ENCODE measurements at regions not wholly inside any gene's neighbourhood (a gene's known extent, or its start where the extent isn't known, plus 50 kb on each side); places are given as distances from the start of the nearest gene placed in this dataset.

DNA sequence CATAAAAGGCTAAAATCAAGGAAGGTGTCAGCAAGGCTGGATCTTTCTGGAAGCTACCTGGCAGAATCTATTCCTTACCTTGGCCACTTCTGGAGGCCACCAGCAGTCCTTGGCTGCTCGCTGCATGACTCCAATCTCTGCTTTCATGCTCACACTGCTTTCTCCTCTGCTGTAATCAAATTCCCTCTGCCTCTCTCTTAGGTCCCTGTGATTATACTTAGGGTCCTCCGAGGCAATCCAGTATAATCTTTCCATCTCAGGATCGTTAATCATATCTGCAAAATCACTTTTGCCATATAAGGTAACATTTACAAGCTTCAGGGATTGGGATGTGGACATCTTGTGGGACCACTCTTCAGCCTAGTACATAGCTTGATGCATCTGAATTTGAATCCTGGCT, 110.7 kb upstream of the IVNS1ABP start:
- intact Hi-C loops (cut with DNase I) = no loop called here
- no peak for DNase-seq

DNA sequence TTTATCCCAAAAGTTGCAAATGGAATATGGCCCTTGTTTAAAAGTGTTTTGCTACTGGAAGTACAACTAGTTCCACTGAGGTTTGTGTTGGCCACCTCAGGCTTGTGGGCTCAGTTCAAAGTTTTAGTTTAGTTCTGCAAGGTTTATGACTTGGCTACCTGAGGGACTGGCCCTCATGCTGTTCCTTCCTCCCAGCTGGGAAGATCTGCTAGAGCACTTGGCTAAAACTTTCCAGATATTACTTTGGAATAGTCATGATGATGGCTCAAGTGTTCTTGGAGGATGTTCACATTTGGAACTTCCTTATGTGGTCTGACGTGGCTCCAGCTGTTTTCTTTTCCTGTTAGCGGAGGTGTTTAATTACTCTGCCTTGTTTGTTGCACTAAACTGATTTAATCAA, 110.2 kb upstream of the IVNS1ABP start:
- DNase-seq = no peak
- intact Hi-C loops (cut with DNase I) = no loop called here

DNA sequence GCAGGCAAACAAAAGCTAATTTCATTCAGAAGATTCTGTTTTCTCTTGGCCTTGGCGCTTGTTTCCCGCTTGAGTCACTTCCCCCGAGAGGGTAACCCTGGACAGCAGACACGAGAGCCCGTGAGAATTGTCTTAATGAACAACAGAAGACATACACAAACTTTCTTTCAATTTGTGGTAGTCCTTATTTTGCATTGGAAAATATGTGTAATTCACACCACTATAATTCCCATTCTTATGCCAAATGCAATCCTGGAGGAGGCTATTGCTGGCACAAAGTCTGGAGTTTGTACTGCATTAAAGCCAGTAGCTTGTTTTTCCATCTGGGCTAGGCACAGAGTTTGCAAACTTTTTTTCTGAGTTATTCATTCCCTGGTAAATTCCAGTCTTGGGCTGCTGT, 109.8 kb upstream of the IVNS1ABP start:
- DNase-seq = no peak

DNA sequence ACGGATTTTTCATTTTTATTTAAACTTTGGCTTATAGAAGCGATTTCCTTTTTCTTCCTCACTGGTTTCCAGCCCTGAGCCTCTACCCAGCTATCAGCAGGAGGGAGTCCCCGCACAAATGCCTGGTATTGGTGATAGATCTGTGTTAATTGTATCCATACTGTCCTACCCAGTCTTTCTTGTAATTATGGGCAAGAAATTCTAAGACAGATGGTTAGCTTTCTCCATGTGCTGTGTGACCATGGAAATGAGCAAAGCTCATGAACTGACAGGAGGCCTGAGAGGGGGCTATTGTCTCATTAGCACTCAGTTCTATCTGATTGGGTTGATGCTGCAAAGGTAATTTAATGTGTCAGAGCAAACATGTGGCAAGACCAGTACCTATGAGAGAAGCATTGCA, 108.1 kb upstream of the IVNS1ABP start:
- no peak for DNase-seq
- intact Hi-C loops (cut with DNase I) = no loop called here

More for the DNA sequence above, 109.8 kb upstream of the IVNS1ABP start:
- intact Hi-C loops (cut with DNase I) = no loop called here

DNA sequence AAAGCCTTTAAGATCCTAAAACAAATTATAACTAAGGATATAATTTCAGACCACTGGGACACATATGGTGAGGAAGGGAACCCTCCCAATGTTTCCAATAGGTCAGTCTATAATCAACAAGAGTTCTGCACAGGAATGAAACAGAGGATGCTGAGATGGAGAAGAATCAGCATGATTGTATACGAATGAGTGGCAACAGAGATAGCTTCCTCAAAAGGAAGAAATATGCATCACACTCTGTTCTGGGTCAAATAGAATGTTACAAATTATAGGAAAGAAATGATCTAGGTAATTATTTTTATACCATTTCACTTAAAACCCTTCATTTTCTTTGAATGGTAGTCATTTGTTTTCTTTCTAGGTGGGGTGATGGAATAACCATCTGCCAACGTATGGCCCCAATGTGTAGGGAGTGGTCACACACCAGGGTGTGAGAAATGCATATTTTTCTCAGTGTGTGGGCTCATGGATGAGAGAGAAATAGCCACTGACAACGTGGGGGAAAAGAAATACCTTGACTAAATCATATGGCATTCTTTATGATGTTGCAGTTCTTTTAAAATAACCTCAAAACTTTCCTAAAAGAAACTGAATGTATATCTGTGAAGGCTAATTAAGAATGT, 104.6 kb upstream of the IVNS1ABP start:
- intact Hi-C loops (cut with DNase I) = no loop called here
- DNase-seq = no peak

DNA sequence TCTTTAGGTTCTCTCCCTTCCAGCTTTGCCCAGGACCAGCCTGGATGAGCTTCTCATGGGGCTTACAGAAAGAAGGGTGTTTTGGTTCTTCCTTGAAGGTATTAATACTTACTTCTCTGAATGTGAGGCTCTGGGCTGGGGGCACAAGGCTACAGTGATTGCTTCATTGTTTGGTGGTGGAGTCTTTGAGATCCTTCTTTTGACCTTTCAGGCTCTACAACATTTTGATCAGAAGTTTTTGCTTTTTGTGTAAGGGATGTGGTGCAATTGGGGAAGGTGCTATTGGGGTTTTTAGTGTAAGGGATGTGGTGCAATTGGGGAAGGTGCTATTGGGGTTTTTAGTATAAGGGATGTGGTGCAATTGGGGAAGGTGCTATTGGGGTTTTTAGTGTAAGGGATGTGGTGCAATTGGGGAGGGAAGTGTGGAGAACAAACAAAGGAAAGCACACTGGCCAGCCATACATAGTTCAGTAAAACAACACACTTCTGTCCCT, 103.6 kb upstream of the IVNS1ABP start:
- no peak for DNase-seq
- intact Hi-C loops (cut with DNase I) = no loop called here

DNA sequence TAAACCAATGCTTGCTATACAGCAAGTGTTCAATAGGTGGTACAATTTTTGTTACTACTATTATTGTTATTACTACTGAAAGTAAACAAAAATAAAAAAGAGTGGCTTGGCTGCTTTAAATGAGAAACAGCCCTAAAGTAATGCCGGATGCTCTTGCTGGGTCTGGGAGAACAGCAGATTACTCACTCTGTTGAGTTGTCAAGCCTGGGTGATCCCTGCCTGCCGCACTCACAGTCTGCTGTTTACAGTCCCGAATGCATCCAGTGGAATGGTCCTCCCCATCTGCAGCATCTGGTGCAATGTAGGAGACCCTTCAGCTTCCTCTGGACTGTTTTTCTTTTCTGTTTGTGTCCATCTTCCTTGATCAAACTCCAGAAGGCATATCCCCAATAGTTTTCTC, 102.7 kb upstream of the IVNS1ABP start:
- intact Hi-C loops (cut with DNase I) = no loop called here

DNA sequence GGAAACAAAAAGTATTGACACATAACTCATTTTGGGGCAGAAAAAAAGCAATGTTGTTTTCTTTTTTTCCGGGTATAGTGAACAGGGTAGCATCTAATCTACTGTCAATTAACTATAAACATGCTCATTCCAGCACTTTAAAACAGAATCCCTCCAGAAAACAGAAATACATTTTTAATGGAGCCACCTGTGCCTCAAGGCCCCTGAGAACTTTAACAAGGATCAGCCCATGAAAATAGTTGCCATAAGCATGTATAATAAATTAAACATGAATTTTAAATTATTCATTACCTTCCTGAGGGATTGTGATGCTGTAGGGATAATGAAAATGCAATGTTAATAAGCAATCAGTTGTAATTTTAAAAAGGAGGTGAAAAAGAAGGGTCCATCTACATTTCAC, 101.4 kb upstream of the IVNS1ABP start:
- intact Hi-C loops (cut with DNase I) = no loop called here
- DNase-seq = no peak

More for the DNA sequence above, 102.7 kb upstream of the IVNS1ABP start:
- no peak for DNase-seq

DNA sequence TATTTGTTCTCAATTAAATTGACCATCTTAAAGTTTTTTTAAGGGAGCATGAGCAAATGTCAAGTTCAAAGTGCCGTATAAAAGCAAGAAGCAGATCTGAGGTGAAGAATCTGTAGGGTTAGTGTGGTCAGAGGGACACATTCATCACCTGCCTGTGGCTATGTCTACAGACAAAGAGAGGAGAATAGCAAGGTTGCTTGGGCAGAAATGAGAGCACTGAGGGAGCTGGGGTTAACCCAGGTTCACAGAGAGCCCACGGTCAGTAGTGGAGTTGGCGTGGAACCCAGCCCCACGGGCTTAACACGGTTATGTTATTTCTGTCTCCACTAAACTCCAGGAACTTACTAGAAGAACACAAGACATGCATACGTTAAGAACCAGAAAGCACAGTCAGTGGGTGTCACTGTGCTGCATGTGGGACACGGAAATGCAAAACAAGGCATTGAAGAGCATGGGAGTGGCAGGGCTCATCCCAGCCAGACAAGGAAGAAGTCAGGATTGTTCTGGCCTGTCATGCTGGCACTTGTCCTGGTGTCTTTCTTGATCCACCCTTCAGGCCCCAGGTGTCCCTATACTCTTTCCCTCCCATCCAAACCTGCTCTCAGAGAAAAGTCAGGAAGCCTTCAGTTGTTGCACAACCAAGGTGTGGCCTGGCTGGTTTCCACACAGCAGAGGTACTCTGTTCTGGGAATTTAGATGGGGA, 95.5 kb upstream of the IVNS1ABP start:
- intact Hi-C loops (cut with DNase I) = no loop called here
- DNase-seq = peak in 18 of 42 donors; percentile 5 to 55 (median 19)

DNA sequence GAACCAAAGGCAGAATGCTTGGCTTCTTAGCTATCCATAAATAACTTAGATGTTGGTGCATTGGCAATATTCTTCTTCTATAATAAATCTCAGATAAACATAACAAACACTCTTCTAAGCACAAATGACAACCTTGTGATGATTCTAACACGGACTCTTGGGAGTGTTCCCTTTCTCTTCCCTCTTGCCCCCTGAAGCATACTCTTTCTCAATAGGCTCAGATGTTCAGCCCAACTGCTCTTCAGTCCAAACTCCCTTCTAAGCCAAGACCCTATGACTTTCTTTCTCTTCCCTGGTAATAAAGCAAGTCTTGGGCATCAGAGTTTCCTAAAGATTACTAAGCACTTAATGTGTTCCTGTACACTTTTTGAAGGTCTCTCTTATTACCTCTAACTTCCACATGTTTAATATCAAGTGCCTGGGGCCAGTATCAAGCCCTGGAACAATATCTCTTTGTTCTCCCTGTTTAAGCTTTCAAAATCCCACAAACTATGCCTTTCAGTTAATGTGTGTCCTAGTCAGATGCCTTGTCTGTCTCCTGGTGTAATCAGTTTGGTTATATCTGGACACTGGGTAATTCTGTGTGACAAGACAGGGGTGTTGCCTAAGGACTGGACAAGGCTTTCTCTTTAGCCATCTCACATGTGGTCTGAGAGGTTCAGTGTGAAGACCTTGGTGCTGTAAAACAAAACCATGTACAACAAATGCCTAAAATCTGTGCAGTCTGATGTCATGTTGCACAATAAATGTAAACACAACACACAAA, 92.9 kb upstream of the IVNS1ABP start:
- no peak for DNase-seq
- intact Hi-C loops (cut with DNase I) = no loop called here

DNA sequence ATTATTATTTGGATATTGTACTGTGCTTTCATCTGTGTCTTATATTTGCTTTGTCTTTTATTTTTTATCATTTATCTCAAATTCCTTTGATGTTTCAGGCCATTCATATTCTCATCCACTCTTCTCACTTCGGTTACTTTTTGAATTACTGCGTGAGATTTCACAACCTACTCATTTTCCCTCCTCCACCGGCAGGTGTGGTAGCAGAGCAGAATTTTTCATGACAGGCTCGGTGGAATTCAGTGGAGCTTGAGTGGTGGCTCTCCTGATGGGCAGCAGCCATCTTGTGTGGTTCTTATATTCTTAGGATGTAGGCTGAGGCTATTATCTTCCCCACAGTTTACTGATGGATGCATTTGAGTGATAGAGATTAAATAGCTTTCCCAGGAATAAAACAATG, 92.3 kb upstream of the IVNS1ABP start:
- intact Hi-C loops (cut with DNase I) = no loop called here
- peak in 20 of 42 donors; percentile 5 to 61 (median 22) for DNase-seq

DNA sequence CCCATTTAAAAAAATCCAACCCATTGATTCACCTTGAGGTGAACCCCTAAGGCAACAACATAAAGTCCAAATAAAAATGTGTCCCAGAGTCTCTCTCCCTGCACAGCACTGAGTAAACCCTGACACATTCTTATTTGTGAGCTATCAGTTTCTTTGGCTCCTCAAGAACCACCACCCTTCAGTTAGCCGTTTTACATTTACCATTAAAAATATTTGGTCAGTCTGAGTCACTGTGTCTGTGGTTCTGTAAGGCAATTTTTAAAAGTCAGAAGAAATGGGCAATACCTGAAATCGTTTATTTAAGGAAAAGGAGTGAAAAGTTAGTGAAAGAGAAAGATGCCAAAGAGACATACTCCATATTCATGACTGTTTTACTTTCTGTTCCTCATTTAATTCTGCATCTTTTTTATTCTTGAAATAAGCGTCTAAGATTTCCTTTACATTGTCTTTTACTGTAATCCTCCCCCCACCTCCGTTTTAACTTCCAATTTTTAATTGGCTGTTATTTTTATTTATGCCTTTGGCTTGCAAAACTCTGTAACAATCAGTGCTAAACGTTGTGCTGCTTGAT, 91.7 kb upstream of the IVNS1ABP start:
- intact Hi-C loops (cut with DNase I) = no loop called here
- no peak for DNase-seq

DNA sequence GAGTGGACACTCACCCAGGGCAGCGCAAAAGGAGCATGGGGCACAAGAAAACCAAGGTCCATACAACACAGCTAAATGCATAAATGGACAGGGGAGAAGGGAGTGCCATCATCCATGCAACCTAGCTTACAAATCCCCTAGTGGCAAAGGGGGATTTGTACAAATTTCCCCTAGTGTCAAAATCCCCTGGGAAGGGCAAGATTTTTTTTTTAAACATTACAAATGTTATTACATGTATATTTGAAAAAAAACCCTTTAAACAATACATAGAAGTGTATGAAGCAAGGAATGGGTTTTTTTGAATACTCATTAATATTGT, 89.6 kb upstream of the IVNS1ABP start:
- intact Hi-C loops (cut with DNase I) = no loop called here
- no peak for DNase-seq

DNA sequence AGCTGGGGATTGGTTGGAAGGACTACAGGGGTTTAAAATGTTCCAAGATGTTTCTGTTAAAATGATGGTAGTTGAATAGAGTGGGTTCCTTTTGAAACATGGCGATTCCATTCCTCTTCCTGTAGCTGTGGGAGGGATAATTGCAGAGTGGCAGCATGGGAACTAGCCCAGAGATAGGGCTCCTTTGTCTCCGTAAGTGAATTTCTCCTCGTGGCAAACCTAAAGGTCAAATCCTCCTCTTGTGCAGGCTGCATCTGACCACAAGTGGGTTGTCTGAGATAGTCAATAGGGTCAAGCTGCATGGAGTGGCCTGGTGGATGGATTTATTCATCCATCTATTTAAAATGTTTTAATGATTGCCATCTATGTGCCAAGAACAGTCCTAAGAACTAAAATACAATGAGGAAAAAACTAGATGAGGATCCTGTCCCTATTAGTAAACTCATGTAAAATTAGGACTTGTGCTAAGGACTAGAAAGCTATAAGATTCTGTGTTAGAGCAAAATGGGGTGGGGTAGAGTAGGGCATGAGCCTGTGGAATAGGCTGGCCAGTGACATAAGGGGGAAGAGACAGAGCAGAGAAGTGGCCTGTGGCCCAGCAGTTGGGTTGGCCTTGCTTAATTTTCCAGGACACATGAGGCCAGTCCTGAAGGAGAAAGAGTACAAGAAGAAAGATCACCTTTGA, 89.1 kb upstream of the IVNS1ABP start:
- intact Hi-C loops (cut with DNase I) = no loop called here
- DNase-seq = no peak

DNA sequence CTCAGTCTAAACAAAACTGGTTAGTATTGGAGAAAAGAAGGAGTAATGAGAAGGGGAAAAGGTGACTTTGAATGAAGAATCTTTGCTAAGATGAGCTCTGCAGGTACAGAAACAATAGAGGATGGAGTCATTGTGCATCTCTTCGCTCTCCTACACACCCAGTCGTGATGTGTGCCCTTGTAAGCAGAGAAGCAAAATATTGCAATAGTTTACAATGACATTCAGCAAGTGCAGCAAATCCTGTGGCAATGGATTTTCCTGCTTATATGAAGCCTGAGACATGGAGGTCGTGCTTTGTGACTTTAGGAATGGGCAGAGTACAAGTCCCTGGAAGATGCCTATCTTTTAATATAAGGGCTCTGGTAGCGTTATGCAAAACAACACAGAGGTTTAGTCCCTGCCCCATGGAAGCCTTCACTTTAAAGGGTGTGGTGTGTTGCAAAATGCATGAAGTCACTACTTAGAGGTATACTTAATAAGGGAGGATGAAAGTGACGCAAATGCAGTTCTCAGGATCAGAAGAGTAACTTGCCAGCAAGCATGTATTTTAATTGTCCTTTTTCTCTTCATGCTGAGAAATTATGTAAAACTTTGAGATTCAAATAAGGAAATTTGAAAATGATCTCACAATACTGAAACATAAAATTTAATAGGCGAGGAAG, 88.0 kb upstream of the IVNS1ABP start:
- intact Hi-C loops (cut with DNase I) = no loop called here
- no peak for DNase-seq

DNA sequence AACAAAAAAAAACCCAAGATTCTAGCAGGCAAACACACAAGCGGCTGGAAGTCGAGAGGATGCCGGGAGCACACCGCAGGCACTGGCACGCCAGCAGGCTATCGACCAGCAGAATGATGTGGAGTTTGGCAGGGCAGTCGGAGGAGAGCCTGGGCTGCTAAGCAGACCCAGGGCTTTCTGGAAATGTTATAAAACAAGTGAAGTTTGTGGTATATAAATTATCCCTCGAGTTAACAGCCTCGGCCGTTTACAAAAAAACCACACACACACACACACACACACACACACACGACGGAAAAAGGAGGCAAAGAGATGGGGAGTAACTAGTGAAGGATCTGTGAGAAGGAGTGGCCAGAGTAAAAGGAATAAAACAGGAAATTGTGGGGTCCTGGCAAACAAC, 87.2 kb upstream of the IVNS1ABP start:
- peak in 7 of 42 donors; percentile 5 to 28 (median 16) for DNase-seq
- intact Hi-C loops (cut with DNase I) = no loop called here

DNA sequence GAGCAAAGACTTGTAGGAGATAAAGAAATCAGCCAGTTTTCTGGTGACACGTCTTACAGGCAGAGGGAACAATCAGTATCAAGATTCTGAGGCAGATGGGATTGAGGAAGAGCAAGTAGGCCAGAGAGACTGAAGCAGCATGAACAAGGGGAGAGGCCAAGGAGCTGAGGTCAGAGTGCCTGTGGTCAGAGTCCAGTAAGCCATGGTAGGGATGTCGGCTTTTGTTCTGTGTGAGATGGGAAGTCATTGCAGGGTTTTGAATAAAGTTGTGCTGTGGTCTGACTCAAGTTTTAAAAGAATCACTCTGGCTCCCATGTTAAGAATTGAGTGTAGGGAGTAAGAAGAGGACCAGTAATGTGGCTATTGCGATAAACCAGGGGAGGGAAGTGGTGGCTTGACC, 85.9 kb upstream of the IVNS1ABP start:
- intact Hi-C loops (cut with DNase I) = no loop called here
- no peak for DNase-seq

DNA sequence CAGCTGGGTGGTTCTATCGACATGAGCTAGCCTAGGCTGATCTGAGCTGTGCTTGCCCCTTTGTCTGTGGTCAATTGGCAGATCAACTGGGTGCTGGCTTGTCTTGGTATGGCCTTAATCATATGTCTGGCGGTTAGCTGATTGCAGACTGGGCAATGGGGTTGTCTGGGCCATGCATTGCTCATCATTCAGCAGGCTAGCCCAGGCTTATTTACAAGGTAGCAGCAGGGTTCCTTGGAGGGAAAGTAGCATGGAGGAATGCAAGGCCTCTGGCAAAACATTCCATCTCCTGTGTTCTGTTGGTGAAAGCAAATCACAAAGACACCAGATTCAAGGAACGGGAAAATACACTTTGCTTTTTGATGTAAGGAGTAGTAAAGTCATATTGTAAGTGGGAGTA, 84.0 kb upstream of the IVNS1ABP start:
- intact Hi-C loops (cut with DNase I) = no loop called here
- DNase-seq = no peak

DNA sequence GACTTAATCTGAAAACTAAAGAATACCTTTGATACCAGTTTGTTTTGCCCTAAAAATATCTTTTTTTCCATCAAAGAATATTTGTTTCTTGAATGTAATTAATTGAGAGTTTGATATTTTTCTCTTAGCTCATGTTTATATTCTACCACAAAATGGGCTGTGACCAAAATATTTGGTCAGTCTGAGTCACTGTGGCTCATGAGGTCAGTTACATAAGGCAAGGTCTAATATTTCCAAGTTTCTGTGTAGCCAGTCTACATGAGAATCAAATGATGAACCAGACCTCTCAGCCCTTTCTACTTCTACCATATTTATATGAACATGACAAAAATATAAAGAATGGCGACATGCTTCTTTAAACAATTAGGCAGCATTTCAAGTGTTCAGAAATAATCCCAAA, 83.0 kb upstream of the IVNS1ABP start:
- intact Hi-C loops (cut with DNase I) = no loop called here
- DNase-seq = no peak
